ENCODE measurements at regions not wholly inside any gene's neighbourhood (a gene's known extent, or its start where the extent isn't known, plus 50 kb on each side); places are given as distances from the start of the nearest gene placed in this dataset.

- TF ChIP-seq ZXDC (CRISPR knock-in tag; IDR thresholded peaks at IDR 0.05) = 0 out of 2 replicates have a peak, but pooled peaks have one; percentile 32
- peak; percentile 45; the same call in 1 of the 2 replicates for TF ChIP-seq CEBPB (IDR thresholded peaks at IDR 0.05; ENCODE audit: borderline replicate concordance, low read depth, low read length)
- peak; percentile 67; the same call in 1 of the 2 replicates for TF ChIP-seq SAP130 (CRISPR knock-in tag; IDR thresholded peaks at IDR 0.05; ENCODE audit: low read depth)
- TF ChIP-seq TBX3 (IDR thresholded peaks at IDR 0.05; ENCODE audit: borderline replicate concordance) = no peak
Observed at GRCh38 chr1:234866007-234866866, 256.3 kb upstream of the IRF2BP2 start (continued).

- Histone ChIP-seq H4K20me1 (ENCODE audit: insufficient read depth, low read length) (no peaks in the 10 kb centered on the region), H3K4me3 (replicated peaks in 1 of 3; ENCODE audit: insufficient read depth in 1 of 3, low read depth in 2 of 3, low read length in 3 of 3) (no peak overlapping the region), H3K79me2 (ENCODE audit: insufficient read depth, low read length) (no peaks in the 10 kb centered on the region), H3K4me1 (ENCODE audit: insufficient read depth, low read length) (peaks cover 83% of the 10 kb centered on the region), H3K4me2 (ENCODE audit: low read depth, low read length) (no peak overlapping the region), H2AFZ (ENCODE audit: low read length) (no peak overlapping the region), H3K9me3 (ENCODE audit: low read length) (no peaks in the 10 kb centered on the region), H3K27ac (ENCODE audit: extremely low read length, insufficient read depth, low read length) (no peak overlapping the region), H3K9ac (ENCODE audit: insufficient read depth, low read depth, low read length) (no peak overlapping the region), H3K27me3 (ENCODE audit: control insufficient read depth in 1 of 2, insufficient read depth in 2 of 2, low read length in 2 of 2) (no peaks in the 10 kb centered on the region), H3K36me3 (replicated peaks in 1 of 2; ENCODE audit: control insufficient read depth in 1 of 2, insufficient read depth in 2 of 2, low read length in 2 of 2) (no peaks in the 10 kb centered on the region)
- TF ChIP-seq ERF (CRISPR knock-in tag; IDR thresholded peaks at IDR 0.05) (0 out of 2 replicates have a peak, but pooled peaks have one; percentile 9), RBAK (CRISPR knock-in tag; IDR thresholded peaks at IDR 0.05) (peak; percentile 98), RARA (CRISPR knock-in tag; IDR thresholded peaks at IDR 0.05) (no peak)
- 99% methylated on average over 6 of the region's 7 CpGs for WGBS (ENCODE audit: low lambda C conversion rate)
- ATAC-seq (no peak), DNase-seq (ENCODE audit: low spot score) (no peak), FAIRE-seq (no peak)
- no TSS peak for BruUV-seq (replicated peaks)
- ChIA-PET POLR2A (interaction anchor here (1.0 kb wide), 1 partner anchor 147 kb away, joined by 3 read pairs; no protein-coding TSS in a partner anchor), CTCF (ENCODE audit: low intra/inter-chr PET ratio, low total read pairs) (no interaction called here)
- in situ Hi-C loops (cut with HindIII; ENCODE audit: extremely low pct_ligation_motif_present, low pct_unique_long_range_greater_than_20kb) (no loop called here), intact Hi-C loops (cut with micrococcal nuclease; ENCODE audit: unreplicated experiment) (no loop called here)
Observed at GRCh38 chr1:234865171-234866006, 255.4 kb upstream of the IRF2BP2 start.
